Fibroblast of lung (primary cell): ENCODE measurements at regions not wholly inside any gene's neighbourhood (a gene's known extent, or its start where the extent isn't known, plus 50 kb on each side); places are given as distances from the start of the nearest gene placed in this dataset.

ENCODE experiments used
- DNase-seq, 2 donors: peaks; one replicate each; pipeline versions ENCODE4 v3.0.0 to v3.0.0-alpha.2; 2010; ENCODE audit warnings: low read depth in 2 of 2
- H2AFZ ChIP-seq: 2 replicates; pipeline ENCODE4 v1.5.1; 2012; ENCODE audit warnings: low read length, control low read depth, inconsistent platforms
- H3K27ac ChIP-seq: 2 replicates; pipeline ENCODE4 v1.5.1; 2011; ENCODE audit warnings: low read length, control low read depth; ENCODE audit not compliant: insufficient read depth
- H3K27me3 ChIP-seq: 2 replicates; pipeline ENCODE4 v1.5.1; 2011; ENCODE audit warnings: mild to moderate bottlenecking, low read length; ENCODE audit not compliant: control insufficient read depth, insufficient read depth
- H3K36me3 ChIP-seq: 2 replicates; pipeline ENCODE4 v1.5.1; 2011; ENCODE audit warnings: low read length; ENCODE audit not compliant: control insufficient read depth, insufficient read depth
- H3K4me1 ChIP-seq: 2 replicates; pipeline ENCODE4 v1.5.1; 2011; ENCODE audit warnings: low read length; ENCODE audit not compliant: control insufficient read depth, insufficient read depth; ENCODE audit errors: extremely low read depth
- H3K4me2 ChIP-seq: 2 replicates; pipeline ENCODE4 v1.5.1; 2011; ENCODE audit warnings: low read length, control low read depth; ENCODE audit not compliant: insufficient read depth; ENCODE audit errors: extremely low read depth
- H3K4me3 ChIP-seq, 4 experiments: fragments of 200-600 bp in 1 of 4; sonication (generic) in 1 of 4; replicated peaks in 1 of 4; 2 replicates each; pipeline ENCODE4 v1.5.1; 2011 to 2016; ENCODE audit warnings: low read length in 4 of 4, low read depth in 3 of 4, mild to moderate bottlenecking in 3 of 4, control low read depth in 2 of 4, inconsistent platforms in 1 of 4, mixed read lengths in 1 of 4; ENCODE audit not compliant: insufficient read depth in 1 of 4; ENCODE audit errors: control extremely low read depth in 1 of 4
- H3K79me2 ChIP-seq: 2 replicates; pipeline ENCODE4 v1.5.1; 2012; ENCODE audit warnings: mild to moderate bottlenecking, low read length, inconsistent platforms; ENCODE audit not compliant: control insufficient read depth, insufficient read depth
- H3K9ac ChIP-seq: 2 replicates; pipeline ENCODE4 v1.5.1; 2011; ENCODE audit warnings: mild to moderate bottlenecking, low read length, control low read depth; ENCODE audit not compliant: insufficient read depth
- H3K9me3 ChIP-seq: 2 replicates; pipeline ENCODE4 v1.5.1; 2012; ENCODE audit warnings: low read depth, low read length; ENCODE audit not compliant: control insufficient read depth, insufficient read depth
- H4K20me1 ChIP-seq: 2 replicates; pipeline ENCODE4 v1.5.1; 2011; ENCODE audit warnings: low read length; ENCODE audit not compliant: control insufficient read depth, insufficient read depth; ENCODE audit errors: extremely low read depth
- CTCF ChIP-seq, 2 donors: IDR thresholded peaks in 1 of 2; conservative IDR thresholded peaks in 1 of 2; 1 replicate in 1 of 2; 2 replicates in 1 of 2; pipeline ENCODE4 v1.5.1; 2011 to 2012; ENCODE audit warnings: low read length in 2 of 2, control low read depth in 1 of 2, inconsistent platforms in 1 of 2, low read depth in 1 of 2, mild to moderate bottlenecking in 1 of 2
- EZH2 ChIP-seq: IDR thresholded peaks from 2 replicates; pipeline ENCODE4 v1.5.1; 2012; ENCODE audit warnings: low read length, control low read depth, mild to moderate bottlenecking; ENCODE audit errors: missing control alignments

GRCh38 chr11:105458071-105458470, 151.8 kb upstream of the GRIA4 start:
- H3K9me3 ChIP-seq, result no peaks in the 10 kb centered on the region
- no peak overlapping the region for H3K9ac ChIP-seq
- H3K79me2 ChIP-seq, result no peaks in the 10 kb centered on the region
- H3K36me3 ChIP-seq, result no peaks in the 10 kb centered on the region
- no peaks in the 10 kb centered on the region for H3K4me1 ChIP-seq
- no peaks in the 10 kb centered on the region for H3K27me3 ChIP-seq
- no peak for TF ChIP-seq CTCF (conservative IDR thresholded peaks at IDR 0.05 in 1 of 2, IDR thresholded peaks at IDR 0.05 in 1 of 2; ENCODE audit: low read depth in 1 of 2, low read length in 2 of 2)
- no peak for TF ChIP-seq EZH2
- H3K4me3 ChIP-seq, result no peak overlapping the region
- no peak overlapping the region for H3K27ac ChIP-seq
- no peaks in the 10 kb centered on the region for H4K20me1 ChIP-seq
- no peak for DNase-seq
- H2AFZ ChIP-seq, result no peak overlapping the region
- H3K4me2 ChIP-seq, result no peak overlapping the region

GRCh38 chr11:105456950-105457349, 152.9 kb upstream of the GRIA4 start:
- Histone ChIP-seq H2AFZ (no peak overlapping the region), H3K4me1 (no peaks in the 10 kb centered on the region), H3K27me3 (no peaks in the 10 kb centered on the region), H3K9me3 (no peaks in the 10 kb centered on the region), H3K4me3 (no peak overlapping the region), H4K20me1 (no peaks in the 10 kb centered on the region), H3K79me2 (no peaks in the 10 kb centered on the region), H3K27ac (no peak overlapping the region), H3K36me3 (no peaks in the 10 kb centered on the region), H3K9ac (no peak overlapping the region), H3K4me2 (no peak overlapping the region)
- no peak for DNase-seq
- no peak for TF ChIP-seq CTCF (conservative IDR thresholded peaks at IDR 0.05 in 1 of 2, IDR thresholded peaks at IDR 0.05 in 1 of 2; ENCODE audit: low read depth in 1 of 2, low read length in 2 of 2)
- TF ChIP-seq EZH2, result no peak

- no peak overlapping the region for H3K4me3 ChIP-seq
- no peaks in the 10 kb centered on the region for H3K4me1 ChIP-seq
- no peaks in the 10 kb centered on the region for H4K20me1 ChIP-seq
- no peak overlapping the region for H3K9ac ChIP-seq
- H3K36me3 ChIP-seq, result no peaks in the 10 kb centered on the region
- H3K4me2 ChIP-seq, result no peak overlapping the region
- H2AFZ ChIP-seq, result no peak overlapping the region
- no peaks in the 10 kb centered on the region for H3K79me2 ChIP-seq
- no peak overlapping the region for H3K27ac ChIP-seq
- DNase-seq, result no peak
- H3K9me3 ChIP-seq, result no peaks in the 10 kb centered on the region
- H3K27me3 ChIP-seq, result no peaks in the 10 kb centered on the region
- TF ChIP-seq EZH2 (no peak), CTCF (conservative IDR thresholded peaks at IDR 0.05 in 1 of 2, IDR thresholded peaks at IDR 0.05 in 1 of 2; ENCODE audit: low read depth in 1 of 2, low read length in 2 of 2) (no peak)
These were observed 160.7 kb upstream of the GRIA4 start for GRCh38 chr11:105449100-105449734.
